ENCODE measurements at regions not wholly inside any gene's neighbourhood (a gene's known extent, or its start where the extent isn't known, plus 50 kb on each side); places are given as distances from the start of the nearest gene placed in this dataset.

GRCh38 chr1:234698686-234699085 lies 88.7 kb upstream of the IRF2BP2 start:
- Histone ChIP-seq H3K27me3 (ENCODE audit: insufficient read depth, low read length) (no peaks in the 10 kb centered on the region; the same call in 1 of the 2 replicates), H2AFZ (ENCODE audit: low read length) (no peak overlapping the region), H3K9ac (ENCODE audit: low read length) (no peak overlapping the region), H3K79me2 (ENCODE audit: insufficient read depth, low read length) (no peaks in the 10 kb centered on the region), H3K36me3 (ENCODE audit: insufficient read depth, low read length) (no peaks in the 10 kb centered on the region; the same call in 1 of the 2 replicates), H3K27ac (ENCODE audit: low read depth, low read length, poor library complexity, severe bottlenecking) (no peak overlapping the region), H4K20me1 (ENCODE audit: insufficient read depth, low read length) (no peaks in the 10 kb centered on the region), H3K4me3 (ENCODE audit: low read depth, low read length, poor library complexity, severe bottlenecking) (no peak overlapping the region), H3K4me1 (ENCODE audit: insufficient read depth, low read length, severe bottlenecking) (peaks cover 8% of the 10 kb centered on the region), H3K4me2 (ENCODE audit: low read length) (no peak overlapping the region), H3F3A (ENCODE audit: insufficient read depth, low read length) (no peaks in the 10 kb centered on the region), H3K9me3 (ENCODE audit: low read length) (no peaks in the 10 kb centered on the region), H3K9me2 (ENCODE audit: low read depth, low read length) (no peaks in the 10 kb centered on the region)
- TF ChIP-seq EZH2 (IDR thresholded peaks at IDR 0.05; ENCODE audit: borderline replicate concordance, low read length), result no peak
- TF ChIP-seq, protein P1, sequence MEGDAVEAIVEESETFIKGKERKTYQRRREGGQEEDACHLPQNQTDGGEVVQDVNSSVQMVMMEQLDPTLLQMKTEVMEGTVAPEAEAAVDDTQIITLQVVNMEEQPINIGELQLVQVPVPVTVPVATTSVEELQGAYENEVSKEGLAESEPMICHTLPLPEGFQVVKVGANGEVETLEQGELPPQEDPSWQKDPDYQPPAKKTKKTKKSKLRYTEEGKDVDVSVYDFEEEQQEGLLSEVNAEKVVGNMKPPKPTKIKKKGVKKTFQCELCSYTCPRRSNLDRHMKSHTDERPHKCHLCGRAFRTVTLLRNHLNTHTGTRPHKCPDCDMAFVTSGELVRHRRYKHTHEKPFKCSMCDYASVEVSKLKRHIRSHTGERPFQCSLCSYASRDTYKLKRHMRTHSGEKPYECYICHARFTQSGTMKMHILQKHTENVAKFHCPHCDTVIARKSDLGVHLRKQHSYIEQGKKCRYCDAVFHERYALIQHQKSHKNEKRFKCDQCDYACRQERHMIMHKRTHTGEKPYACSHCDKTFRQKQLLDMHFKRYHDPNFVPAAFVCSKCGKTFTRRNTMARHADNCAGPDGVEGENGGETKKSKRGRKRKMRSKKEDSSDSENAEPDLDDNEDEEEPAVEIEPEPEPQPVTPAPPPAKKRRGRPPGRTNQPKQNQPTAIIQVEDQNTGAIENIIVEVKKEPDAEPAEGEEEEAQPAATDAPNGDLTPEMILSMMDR (IDR thresholded peaks at IDR 0.05; ENCODE audit: low read length), result no peak

GRCh38 chr1:234697741-234698140 lies 87.8 kb upstream of the IRF2BP2 start:
- Histone ChIP-seq H4K20me1 (ENCODE audit: insufficient read depth, low read length) (no peaks in the 10 kb centered on the region), H3K27me3 (ENCODE audit: insufficient read depth, low read length) (no peaks in the 10 kb centered on the region; the same call in 1 of the 2 replicates), H3K4me2 (ENCODE audit: low read length) (no peak overlapping the region), H3K79me2 (ENCODE audit: insufficient read depth, low read length) (no peaks in the 10 kb centered on the region), H3K36me3 (ENCODE audit: insufficient read depth, low read length) (no peaks in the 10 kb centered on the region; the same call in 1 of the 2 replicates), H3K9me2 (ENCODE audit: low read depth, low read length) (no peaks in the 10 kb centered on the region), H2AFZ (ENCODE audit: low read length) (no peak overlapping the region), H3K4me1 (ENCODE audit: insufficient read depth, low read length, severe bottlenecking) (peaks cover 8% of the 10 kb centered on the region), H3K27ac (ENCODE audit: low read depth, low read length, poor library complexity, severe bottlenecking) (no peak overlapping the region), H3K9ac (ENCODE audit: low read length) (no peak overlapping the region), H3F3A (ENCODE audit: insufficient read depth, low read length) (no peaks in the 10 kb centered on the region), H3K4me3 (ENCODE audit: low read depth, low read length, poor library complexity, severe bottlenecking) (no peak overlapping the region), H3K9me3 (ENCODE audit: low read length) (no peaks in the 10 kb centered on the region)
- TF ChIP-seq, protein P1 (IDR thresholded peaks at IDR 0.05; ENCODE audit: low read length), result no peak
- TF ChIP-seq EZH2 (IDR thresholded peaks at IDR 0.05; ENCODE audit: borderline replicate concordance, low read length), result no peak

DNA sequence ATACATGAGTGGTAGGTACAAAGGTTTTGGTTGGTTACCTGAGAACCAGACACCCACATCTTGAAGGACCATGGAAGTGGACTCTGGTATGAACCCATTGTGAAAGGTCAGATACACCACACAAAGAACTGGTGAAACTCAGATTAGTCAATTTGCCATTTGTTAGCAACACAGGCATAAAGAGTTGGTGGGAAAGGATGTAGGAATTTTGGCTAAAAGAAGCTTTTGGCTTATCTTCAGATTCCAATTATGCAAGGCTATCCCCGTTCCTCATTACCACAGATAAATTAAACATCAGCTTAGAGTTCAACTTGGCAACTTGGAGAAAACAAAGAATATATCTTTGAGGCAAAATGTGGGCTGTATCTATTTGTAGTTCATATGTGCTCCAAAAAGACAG lies 87.0 kb upstream of the IRF2BP2 start:
- Histone ChIP-seq H3K9me3 (ENCODE audit: low read length) (no peaks in the 10 kb centered on the region), H2AFZ (ENCODE audit: low read length) (no peak overlapping the region), H3K4me2 (ENCODE audit: low read length) (no peak overlapping the region), H3K27me3 (ENCODE audit: insufficient read depth, low read length) (no peaks in the 10 kb centered on the region; the same call in 1 of the 2 replicates), H3K4me3 (ENCODE audit: low read depth, low read length, poor library complexity, severe bottlenecking) (no peak overlapping the region), H3K27ac (ENCODE audit: low read depth, low read length, poor library complexity, severe bottlenecking) (no peak overlapping the region), H3K4me1 (ENCODE audit: insufficient read depth, low read length, severe bottlenecking) (peaks cover 8% of the 10 kb centered on the region), H3K9ac (ENCODE audit: low read length) (no peak overlapping the region), H3K79me2 (ENCODE audit: insufficient read depth, low read length) (no peaks in the 10 kb centered on the region), H4K20me1 (ENCODE audit: insufficient read depth, low read length) (no peaks in the 10 kb centered on the region), H3K9me2 (ENCODE audit: low read depth, low read length) (no peaks in the 10 kb centered on the region), H3K36me3 (ENCODE audit: insufficient read depth, low read length) (no peaks in the 10 kb centered on the region; the same call in 1 of the 2 replicates), H3F3A (ENCODE audit: insufficient read depth, low read length) (no peaks in the 10 kb centered on the region)
- TF ChIP-seq EZH2 (IDR thresholded peaks at IDR 0.05; ENCODE audit: borderline replicate concordance, low read length), result no peak
- TF ChIP-seq, protein P1 (IDR thresholded peaks at IDR 0.05; ENCODE audit: low read length), result no peak
